ENCODE measurements at regions not wholly inside any gene's neighbourhood (a gene's known extent, or its start where the extent isn't known, plus 50 kb on each side); places are given as distances from the start of the nearest gene placed in this dataset.

GRCh38 chr11:15727520-15727914 lies 612.8 kb downstream of the INSC start:
- Histone ChIP-seq H3K9ac (ENCODE audit: low read depth, low read length, poor library complexity) (no peak overlapping the region), H3K18ac (ENCODE audit: low read length) (no peak overlapping the region), H3K27me3 (ENCODE audit: control insufficient read depth in 3 of 3, insufficient read depth in 3 of 3, low read depth in 1 of 3, low read length in 3 of 3) (peaks cover 0 to 5% (median 0%) of the 10 kb centered on the region in 3 experiments), H2BK120ac (ENCODE audit: low read depth, low read length) (no peak overlapping the region), H3K4me1 (ENCODE audit: control insufficient read depth in 2 of 2, insufficient read depth in 1 of 2, low read depth in 1 of 2, low read length in 2 of 2) (peaks cover 0 to 5% of the 10 kb centered on the region in 2 donors), H3K4me3 (ENCODE audit: low read length in 2 of 2) (no peak overlapping the region), H2BK15ac (ENCODE audit: low read length) (no peak overlapping the region), H4K91ac (ENCODE audit: low read depth, low read length, poor library complexity) (no peak overlapping the region), H2BK5ac (ENCODE audit: low read length) (no peak overlapping the region), H3K9me3 (replicated peaks in 1 of 2; ENCODE audit: control insufficient read depth in 2 of 2, insufficient read depth in 1 of 2, low read depth in 1 of 2, low read length in 2 of 2) (no peaks in the 10 kb centered on the region), H3K4ac (ENCODE audit: low read length) (no peak overlapping the region), H3K27ac (replicated peaks; ENCODE audit: low read length) (no peak overlapping the region), H3K79me1 (ENCODE audit: low read depth, low read length) (no peaks in the 10 kb centered on the region), H3K36me3 (replicated peaks in 1 of 2; ENCODE audit: control insufficient read depth in 2 of 2, insufficient read depth in 2 of 2, low read length in 2 of 2) (no peaks in the 10 kb centered on the region), H3K23ac (ENCODE audit: low read depth, low read length, poor library complexity) (no peak overlapping the region), H4K8ac (ENCODE audit: low read depth, low read length) (no peak overlapping the region), H2AFZ (ENCODE audit: low read length) (no peak overlapping the region), H3K14ac (ENCODE audit: low read length) (no peak overlapping the region), H2BK12ac (ENCODE audit: low read length) (no peak overlapping the region), H3K4me2 (ENCODE audit: insufficient read depth, low read length, poor library complexity, severe bottlenecking) (no peak overlapping the region), H2AK5ac (ENCODE audit: low read depth, low read length) (no peak overlapping the region)
- no peak for DNase-seq (ENCODE audit: low spot score)

GRCh38 chr11:15728207-15728606 lies 613.5 kb downstream of the INSC start:
- no peak overlapping the region for H3K4me2 ChIP-seq (ENCODE audit: insufficient read depth, low read length, poor library complexity, severe bottlenecking)
- H4K8ac ChIP-seq (ENCODE audit: low read depth, low read length): no peak overlapping the region
- H3K4me3 ChIP-seq (ENCODE audit: low read length in 2 of 2): no peak overlapping the region
- H3K14ac ChIP-seq (ENCODE audit: low read length): no peak overlapping the region
- H2AFZ ChIP-seq (ENCODE audit: low read length): no peak overlapping the region
- no peak overlapping the region for H3K23ac ChIP-seq (ENCODE audit: low read depth, low read length, poor library complexity)
- H2BK12ac ChIP-seq (ENCODE audit: low read length): no peak overlapping the region
- no peak for DNase-seq (ENCODE audit: low spot score)
- H3K4me1 ChIP-seq (ENCODE audit: control insufficient read depth in 2 of 2, insufficient read depth in 1 of 2, low read depth in 1 of 2, low read length in 2 of 2): peaks cover 0 to 5% of the 10 kb centered on the region in 2 donors
- H3K18ac ChIP-seq (ENCODE audit: low read length): no peak overlapping the region
- H3K27ac ChIP-seq (replicated peaks; ENCODE audit: low read length): no peak overlapping the region
- no peak overlapping the region for H3K9ac ChIP-seq (ENCODE audit: low read depth, low read length, poor library complexity)
- no peak overlapping the region for H2BK5ac ChIP-seq (ENCODE audit: low read length)
- no peak overlapping the region for H2AK5ac ChIP-seq (ENCODE audit: low read depth, low read length)
- no peak overlapping the region for H2BK120ac ChIP-seq (ENCODE audit: low read depth, low read length)
- H3K4ac ChIP-seq (ENCODE audit: low read length): no peak overlapping the region
- no peaks in the 10 kb centered on the region for H3K36me3 ChIP-seq (replicated peaks in 1 of 2; ENCODE audit: control insufficient read depth in 2 of 2, insufficient read depth in 2 of 2, low read length in 2 of 2)
- H3K27me3 ChIP-seq (ENCODE audit: control insufficient read depth in 3 of 3, insufficient read depth in 3 of 3, low read depth in 1 of 3, low read length in 3 of 3): peaks cover 0 to 8% (median 0%) of the 10 kb centered on the region in 3 experiments
- H3K79me1 ChIP-seq (ENCODE audit: low read depth, low read length): no peaks in the 10 kb centered on the region
- H3K9me3 ChIP-seq (replicated peaks in 1 of 2; ENCODE audit: control insufficient read depth in 2 of 2, insufficient read depth in 1 of 2, low read depth in 1 of 2, low read length in 2 of 2): no peaks in the 10 kb centered on the region
- no peak overlapping the region for H2BK15ac ChIP-seq (ENCODE audit: low read length)
- no CpG with 5 or more reads among the region's 1 CpG for WGBS, 2 donors (ENCODE audit: extremely low coverage in 2 of 2, insufficient read length in 2 of 2, insufficient replicate concordance in 1 of 2)
- H4K91ac ChIP-seq (ENCODE audit: low read depth, low read length, poor library complexity): no peak overlapping the region

DNA sequence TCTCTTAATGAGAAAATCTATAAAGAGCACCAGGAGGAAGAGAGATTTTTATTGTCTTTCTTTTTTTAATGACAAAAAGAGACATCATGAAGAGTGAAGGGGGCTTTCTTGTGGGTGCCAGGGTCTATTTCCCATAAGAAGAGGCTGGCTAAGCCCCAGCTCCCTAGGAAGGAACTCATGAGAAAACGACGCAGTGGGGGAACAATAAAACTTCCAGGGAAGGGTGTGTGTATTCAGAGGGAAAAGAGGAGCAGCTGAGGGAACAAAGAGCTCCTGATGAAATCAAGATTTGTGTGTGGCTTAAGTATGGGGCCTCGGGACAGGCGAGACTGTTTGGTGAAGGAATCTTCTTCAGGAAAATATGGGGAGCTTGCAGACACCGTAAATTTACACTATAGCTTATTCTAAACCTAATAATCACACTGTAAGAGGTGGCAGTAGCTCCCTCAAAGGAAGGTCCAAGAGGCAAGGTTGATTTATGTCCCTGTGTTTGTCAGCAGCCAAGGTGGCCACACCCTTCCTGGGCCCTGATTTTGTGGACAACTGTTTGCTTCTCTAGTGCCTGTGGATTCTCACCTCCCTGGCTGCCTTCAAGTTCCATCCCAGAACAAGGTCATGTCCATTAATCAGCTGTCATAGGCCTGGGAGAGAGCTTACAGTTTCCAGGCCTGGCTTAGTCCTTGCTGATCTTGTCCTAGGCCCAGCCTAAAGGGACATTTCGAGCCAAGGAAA lies 615.7 kb downstream of the INSC start:
- H2BK15ac ChIP-seq (ENCODE audit: low read length): peak overlapping the region; percentile 25
- H2BK12ac ChIP-seq (ENCODE audit: low read length): no peak overlapping the region
- H3K4ac ChIP-seq (ENCODE audit: low read length): no peak overlapping the region
- no peak overlapping the region for H3K14ac ChIP-seq (ENCODE audit: low read length)
- WGBS, 2 donors (ENCODE audit: extremely low coverage in 2 of 2, insufficient read length in 2 of 2, insufficient replicate concordance in 1 of 2): no CpG with 5 or more reads among the region's 6 CpGs
- H3K23ac ChIP-seq (ENCODE audit: low read depth, low read length, poor library complexity): no peak overlapping the region
- H2AK5ac ChIP-seq (ENCODE audit: low read depth, low read length): no peak overlapping the region
- no peaks in the 10 kb centered on the region for H3K79me1 ChIP-seq (ENCODE audit: low read depth, low read length)
- no peak overlapping the region for H3K4me2 ChIP-seq (ENCODE audit: insufficient read depth, low read length, poor library complexity, severe bottlenecking)
- H3K4me3 ChIP-seq (ENCODE audit: low read length in 2 of 2): no peak overlapping the region
- H3K18ac ChIP-seq (ENCODE audit: low read length): no peak overlapping the region
- no peak overlapping the region for H2BK5ac ChIP-seq (ENCODE audit: low read length)
- peaks cover 0 to 5% of the 10 kb centered on the region in 2 donors for H3K4me1 ChIP-seq (ENCODE audit: control insufficient read depth in 2 of 2, insufficient read depth in 1 of 2, low read depth in 1 of 2, low read length in 2 of 2)
- no peak overlapping the region for H4K8ac ChIP-seq (ENCODE audit: low read depth, low read length)
- no peak for DNase-seq (ENCODE audit: low spot score)
- no peak overlapping the region for H2BK120ac ChIP-seq (ENCODE audit: low read depth, low read length)
- H3K9me3 ChIP-seq (replicated peaks in 1 of 2; ENCODE audit: control insufficient read depth in 2 of 2, insufficient read depth in 1 of 2, low read depth in 1 of 2, low read length in 2 of 2): no peaks in the 10 kb centered on the region
- no peak overlapping the region for H2AFZ ChIP-seq (ENCODE audit: low read length)
- no peak overlapping the region for H4K91ac ChIP-seq (ENCODE audit: low read depth, low read length, poor library complexity)
- H3K9ac ChIP-seq (ENCODE audit: low read depth, low read length, poor library complexity): no peak overlapping the region
- peaks cover 0 to 8% (median 0%) of the 10 kb centered on the region in 3 experiments for H3K27me3 ChIP-seq (ENCODE audit: control insufficient read depth in 3 of 3, insufficient read depth in 3 of 3, low read depth in 1 of 3, low read length in 3 of 3)
- H3K27ac ChIP-seq (replicated peaks; ENCODE audit: low read length): no peak overlapping the region
- no peaks in the 10 kb centered on the region for H3K36me3 ChIP-seq (replicated peaks in 1 of 2; ENCODE audit: control insufficient read depth in 2 of 2, insufficient read depth in 2 of 2, low read length in 2 of 2)

DNA sequence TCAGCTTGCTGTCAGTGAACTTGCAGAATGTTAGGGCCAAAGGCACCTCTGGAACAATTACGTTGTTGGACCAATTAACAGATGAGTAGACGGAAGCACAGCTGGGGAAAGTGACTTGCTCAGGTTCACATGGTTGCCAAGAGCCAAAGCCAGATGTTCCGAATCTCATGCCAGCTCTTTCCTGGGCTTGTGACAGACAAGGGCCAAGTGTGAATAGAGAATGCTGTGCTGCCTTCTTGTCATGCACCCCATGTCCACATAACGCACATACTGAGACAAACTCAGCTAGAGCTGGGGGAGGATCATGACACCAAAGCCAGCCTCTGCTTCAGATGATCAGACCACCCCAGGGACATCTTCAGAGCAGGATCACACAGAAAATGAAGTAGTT lies 616.3 kb downstream of the INSC start:
- WGBS, 2 donors (ENCODE audit: extremely low coverage in 2 of 2, insufficient read length in 2 of 2, insufficient replicate concordance in 1 of 2): no CpG with 5 or more reads among the region's 4 CpGs
- H2BK15ac ChIP-seq (ENCODE audit: low read length): peak overlapping the region; percentile 25
- no peak for DNase-seq (ENCODE audit: low spot score)
- H3K9me3 ChIP-seq (replicated peaks in 1 of 2; ENCODE audit: control insufficient read depth in 2 of 2, insufficient read depth in 1 of 2, low read depth in 1 of 2, low read length in 2 of 2): no peaks in the 10 kb centered on the region
- H3K4me1 ChIP-seq (ENCODE audit: control insufficient read depth in 2 of 2, insufficient read depth in 1 of 2, low read depth in 1 of 2, low read length in 2 of 2): peaks cover 2 to 6% of the 10 kb centered on the region in 2 donors
- no peaks in the 10 kb centered on the region for H3K36me3 ChIP-seq (replicated peaks in 1 of 2; ENCODE audit: control insufficient read depth in 2 of 2, insufficient read depth in 2 of 2, low read length in 2 of 2)
- H4K8ac ChIP-seq (ENCODE audit: low read depth, low read length): no peak overlapping the region
- no peak overlapping the region for H2BK120ac ChIP-seq (ENCODE audit: low read depth, low read length)
- no peak overlapping the region for H3K4me2 ChIP-seq (ENCODE audit: insufficient read depth, low read length, poor library complexity, severe bottlenecking)
- no peak overlapping the region for H2BK5ac ChIP-seq (ENCODE audit: low read length)
- no peak overlapping the region for H3K9ac ChIP-seq (ENCODE audit: low read depth, low read length, poor library complexity)
- no peak overlapping the region for H3K27ac ChIP-seq (replicated peaks; ENCODE audit: low read length)
- H3K4ac ChIP-seq (ENCODE audit: low read length): no peak overlapping the region
- no peaks in the 10 kb centered on the region for H3K79me1 ChIP-seq (ENCODE audit: low read depth, low read length)
- H2AFZ ChIP-seq (ENCODE audit: low read length): no peak overlapping the region
- H3K23ac ChIP-seq (ENCODE audit: low read depth, low read length, poor library complexity): no peak overlapping the region
- no peak overlapping the region for H4K91ac ChIP-seq (ENCODE audit: low read depth, low read length, poor library complexity)
- no peak overlapping the region for H3K14ac ChIP-seq (ENCODE audit: low read length)
- H2AK5ac ChIP-seq (ENCODE audit: low read depth, low read length): no peak overlapping the region
- no peak overlapping the region for H3K18ac ChIP-seq (ENCODE audit: low read length)
- H2BK12ac ChIP-seq (ENCODE audit: low read length): no peak overlapping the region
- H3K4me3 ChIP-seq (ENCODE audit: low read length in 2 of 2): no peak overlapping the region
- peaks cover 0 to 8% (median 0%) of the 10 kb centered on the region in 3 experiments for H3K27me3 ChIP-seq (ENCODE audit: control insufficient read depth in 3 of 3, insufficient read depth in 3 of 3, low read depth in 1 of 3, low read length in 3 of 3)

All from neuronal stem cell (in vitro differentiated cells).